Smooth muscle cell (in vitro differentiated cells): ENCODE measurements at regions not wholly inside any gene's neighbourhood (a gene's known extent, or its start where the extent isn't known, plus 50 kb on each side); places are given as distances from the start of the nearest gene placed in this dataset.

Source experiments
- DNase-seq: peaks from one replicate; lab custom pipeline; 2025; ENCODE audit not compliant: unreplicated experiment; lab: John Stamatoyannopoulos, UW
- H2AFZ ChIP-seq: fragments of 200-600 bp; sonication (generic); 2 replicates; pipeline ENCODE4 v1.6.0; 2016; ENCODE audit warnings: antibody characterized with exemption, low read depth, mild to moderate bottlenecking
- H3F3A ChIP-seq: fragments of 200-600 bp; sonication (generic); 2 replicates; pipeline ENCODE4 v1.6.0; 2017; ENCODE audit warnings: antibody characterized with exemption, low read depth
- H3K27ac ChIP-seq: fragments of 200-600 bp; sonication (generic); 2 replicates; pipeline ENCODE4 v1.5.1; 2016; ENCODE audit warnings: low read depth, mild to moderate bottlenecking
- H3K27me3 ChIP-seq: fragments of 200-600 bp; sonication (generic); 2 replicates; pipeline ENCODE4 v1.6.1; 2016; ENCODE audit warnings: low read depth, mild to moderate bottlenecking
- H3K36me3 ChIP-seq: fragments of 200-600 bp; sonication (generic); 2 replicates; pipeline ENCODE4 v1.5.1; 2016; ENCODE audit warnings: low read depth
- H3K4me1 ChIP-seq: fragments of 200-600 bp; sonication (generic); 2 replicates; pipeline ENCODE4 v1.5.1; 2016; ENCODE audit warnings: low read depth
- H3K4me2 ChIP-seq: fragments of 200-600 bp; sonication (generic); 2 replicates; pipeline ENCODE4 v1.6.0; 2016; ENCODE audit warnings: mild to moderate bottlenecking
- H3K4me3 ChIP-seq: fragments of 200-600 bp; sonication (generic); 2 replicates; pipeline ENCODE4 v1.5.1; 2016; ENCODE audit warnings: mild to moderate bottlenecking
- H3K79me2 ChIP-seq: fragments of 200-600 bp; sonication (generic); 2 replicates; pipeline ENCODE4 v1.6.0; 2016; ENCODE audit warnings: low read depth, mild to moderate bottlenecking
- H3K9ac ChIP-seq: fragments of 200-600 bp; sonication (generic); 2 replicates; pipeline ENCODE4 v1.6.0; 2016; ENCODE audit warnings: low read depth
- H3K9me3 ChIP-seq: fragments of 200-600 bp; sonication (generic); replicated peaks from 2 replicates; pipeline ENCODE4 v1.5.1; 2016; ENCODE audit warnings: low read depth
- H4K20me1 ChIP-seq: fragments of 200-600 bp; sonication (generic); 2 replicates; pipeline ENCODE4 v1.6.0; 2016; ENCODE audit warnings: low read depth
- WGBS: methylation state at CpG from one replicate; pipeline ENCODE4 v1.1.7; 2016; ENCODE audit warnings: low lambda C conversion rate; 5-methylcytosine and 5-hydroxymethylcytosine counted together
- TF ChIP-seq, protein P1 (sequence below): fragments of 200-600 bp; sonication (generic); IDR thresholded peaks from 2 replicates; pipeline ENCODE4 v1.5.1; 2017; ENCODE audit warnings: borderline replicate concordance, mild to moderate bottlenecking, antibody characterized with exemption; ENCODE audit not compliant: insufficient read depth, poor library complexity, severe bottlenecking

DNA sequence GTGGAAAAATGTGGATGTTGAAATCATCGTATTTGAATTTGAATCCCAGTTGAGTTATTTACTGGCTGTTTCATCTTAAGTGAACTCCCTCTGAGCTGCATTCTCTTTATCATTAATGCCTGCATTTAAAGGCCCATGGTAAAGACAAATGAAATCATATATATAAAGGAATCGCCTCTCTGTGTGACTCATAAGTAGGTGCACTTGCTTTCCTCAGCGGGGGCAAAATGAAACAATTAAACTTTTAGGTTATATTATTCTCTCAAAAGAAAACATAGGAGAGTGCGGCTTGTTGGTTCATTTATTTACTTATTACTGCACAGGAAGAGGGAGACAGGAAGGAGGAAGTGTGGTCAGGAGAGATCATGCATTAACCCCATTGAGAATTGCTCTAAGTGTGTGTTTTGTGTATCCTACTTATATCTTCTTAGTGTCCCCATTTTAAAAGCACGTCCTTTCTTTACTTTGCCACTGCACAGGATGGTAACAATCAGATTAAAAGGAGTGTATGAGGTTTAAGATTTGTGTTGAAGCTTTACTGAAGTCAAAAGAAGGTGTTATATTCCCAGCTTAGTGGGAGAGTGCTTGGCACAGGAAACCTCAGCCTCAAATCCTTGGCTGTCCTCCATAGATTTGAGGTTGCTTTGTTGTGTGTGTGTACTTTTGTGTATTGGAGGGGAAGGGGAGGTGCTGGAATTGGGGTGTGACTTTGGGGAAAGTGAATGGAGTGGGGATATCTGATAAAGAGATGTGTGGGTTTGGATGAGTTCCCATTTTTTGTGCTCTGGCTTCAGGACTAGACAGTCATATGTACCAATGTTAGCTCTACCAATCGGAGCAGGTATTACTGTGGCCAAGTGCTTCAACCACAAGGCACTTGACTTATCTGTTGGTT, 595.8 kb upstream of the NR2F2 start:
- Histone ChIP-seq H3K4me2 (no peak overlapping the region), H3K36me3 (no peaks in the 10 kb centered on the region), H3F3A (no peaks in the 10 kb centered on the region), H3K4me1 (no peaks in the 10 kb centered on the region), H3K27me3 (no peaks in the 10 kb centered on the region), H3K27ac (no peak overlapping the region), H2AFZ (no peak overlapping the region), H3K9ac (no peak overlapping the region), H3K4me3 (no peak overlapping the region), H3K9me3 (no peaks in the 10 kb centered on the region), H3K79me2 (no peaks in the 10 kb centered on the region), H4K20me1 (no peaks in the 10 kb centered on the region)
- WGBS, result 93% methylated on average over 6 of the region's 6 CpGs
- no peak for DNase-seq
- TF ChIP-seq, protein P1, sequence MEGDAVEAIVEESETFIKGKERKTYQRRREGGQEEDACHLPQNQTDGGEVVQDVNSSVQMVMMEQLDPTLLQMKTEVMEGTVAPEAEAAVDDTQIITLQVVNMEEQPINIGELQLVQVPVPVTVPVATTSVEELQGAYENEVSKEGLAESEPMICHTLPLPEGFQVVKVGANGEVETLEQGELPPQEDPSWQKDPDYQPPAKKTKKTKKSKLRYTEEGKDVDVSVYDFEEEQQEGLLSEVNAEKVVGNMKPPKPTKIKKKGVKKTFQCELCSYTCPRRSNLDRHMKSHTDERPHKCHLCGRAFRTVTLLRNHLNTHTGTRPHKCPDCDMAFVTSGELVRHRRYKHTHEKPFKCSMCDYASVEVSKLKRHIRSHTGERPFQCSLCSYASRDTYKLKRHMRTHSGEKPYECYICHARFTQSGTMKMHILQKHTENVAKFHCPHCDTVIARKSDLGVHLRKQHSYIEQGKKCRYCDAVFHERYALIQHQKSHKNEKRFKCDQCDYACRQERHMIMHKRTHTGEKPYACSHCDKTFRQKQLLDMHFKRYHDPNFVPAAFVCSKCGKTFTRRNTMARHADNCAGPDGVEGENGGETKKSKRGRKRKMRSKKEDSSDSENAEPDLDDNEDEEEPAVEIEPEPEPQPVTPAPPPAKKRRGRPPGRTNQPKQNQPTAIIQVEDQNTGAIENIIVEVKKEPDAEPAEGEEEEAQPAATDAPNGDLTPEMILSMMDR, result no peak

DNA sequence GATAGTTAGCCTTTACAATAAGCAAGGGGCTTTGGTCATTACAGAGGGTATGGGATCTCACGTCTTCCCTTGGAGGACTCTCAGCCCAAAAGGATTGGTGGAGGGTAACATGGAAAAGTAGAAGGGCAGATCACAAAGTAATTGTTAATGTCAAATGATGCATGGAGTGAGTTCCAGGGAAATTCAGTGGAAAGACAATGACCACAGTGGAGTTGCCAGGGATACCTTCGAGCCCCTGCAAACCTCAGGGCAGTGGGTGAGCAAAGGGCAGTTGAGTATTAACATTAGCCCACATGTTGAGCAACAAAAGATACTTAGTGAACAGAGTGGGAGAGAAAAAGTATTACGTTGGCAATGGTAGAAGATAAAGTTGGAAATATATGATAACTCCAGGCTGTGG, 593.4 kb upstream of the NR2F2 start:
- no peak for DNase-seq
- H3K36me3 ChIP-seq, result no peaks in the 10 kb centered on the region
- no peak overlapping the region for H3K9ac ChIP-seq

DNA sequence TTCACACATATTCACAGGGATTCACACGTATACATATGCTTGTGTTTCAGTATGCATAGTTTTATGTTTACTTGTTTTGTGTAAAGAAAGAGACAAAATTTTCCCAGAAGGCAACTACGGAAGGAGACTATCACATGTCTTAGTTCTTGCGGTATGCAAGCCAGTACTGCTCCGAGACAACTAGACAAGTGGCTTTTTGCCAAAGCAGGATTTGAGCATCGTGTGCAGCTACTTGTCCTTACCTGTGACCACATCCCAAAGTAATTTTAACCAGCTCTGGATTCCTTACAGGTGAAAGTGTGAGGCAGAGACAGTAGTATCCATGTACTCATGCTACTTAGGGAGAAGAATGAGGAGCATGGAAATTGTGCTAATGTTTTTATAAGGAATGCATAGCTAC, 591.4 kb upstream of the NR2F2 start:
- Histone ChIP-seq H4K20me1 (no peaks in the 10 kb centered on the region), H3F3A (no peaks in the 10 kb centered on the region), H3K36me3 (no peaks in the 10 kb centered on the region), H3K4me2 (no peak overlapping the region), H3K79me2 (no peaks in the 10 kb centered on the region), H3K27ac (no peak overlapping the region), H3K27me3 (no peaks in the 10 kb centered on the region), H3K4me1 (no peaks in the 10 kb centered on the region), H2AFZ (no peak overlapping the region), H3K9me3 (no peaks in the 10 kb centered on the region), H3K9ac (no peak overlapping the region), H3K4me3 (no peak overlapping the region)
- 75% methylated on average over 5 of the region's 5 CpGs for WGBS
- TF ChIP-seq, protein P1, result no peak
- DNase-seq, result no peak

More for the DNA sequence above, 593.4 kb upstream of the NR2F2 start:
- Histone ChIP-seq H3K27ac (no peak overlapping the region), H3K9me3 (no peaks in the 10 kb centered on the region), H3K4me3 (no peak overlapping the region), H3K4me1 (no peaks in the 10 kb centered on the region), H3K79me2 (no peaks in the 10 kb centered on the region), H3K27me3 (no peaks in the 10 kb centered on the region), H4K20me1 (no peaks in the 10 kb centered on the region), H2AFZ (no peak overlapping the region), H3K4me2 (no peak overlapping the region), H3F3A (no peaks in the 10 kb centered on the region)
- WGBS, result 82% methylated on average over 3 of the region's 3 CpGs
- TF ChIP-seq, protein P1, result no peak

DNA sequence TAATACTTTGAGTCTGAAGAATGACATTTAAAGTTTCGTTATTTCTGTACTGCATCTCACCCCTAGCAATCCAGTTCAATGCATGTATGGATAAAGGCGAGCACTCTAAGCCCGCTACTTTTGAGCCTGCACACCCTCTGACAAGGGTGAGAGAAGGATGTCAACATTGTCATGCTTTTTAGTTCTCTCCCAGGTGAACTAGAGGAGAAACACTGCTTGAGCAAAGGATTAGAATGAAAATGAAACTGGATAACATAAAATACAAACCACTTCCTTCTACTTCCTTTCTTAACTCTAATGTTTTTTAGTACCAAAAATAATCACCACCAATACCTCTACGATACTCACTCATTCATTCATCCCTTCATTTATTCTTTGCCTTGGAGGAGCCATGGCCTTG, 588.7 kb upstream of the NR2F2 start:
- H3K9ac ChIP-seq, result no peak overlapping the region

More for the DNA sequence above, 588.7 kb upstream of the NR2F2 start:
- no peaks in the 10 kb centered on the region for H3K4me1 ChIP-seq
- H3K27ac ChIP-seq, result no peak overlapping the region
- H3F3A ChIP-seq, result no peaks in the 10 kb centered on the region
- H3K4me2 ChIP-seq, result no peak overlapping the region
- WGBS, result 86% methylated on average over 4 of the region's 4 CpGs
- TF ChIP-seq, protein P1, result no peak
- H3K9me3 ChIP-seq, result no peaks in the 10 kb centered on the region
- H4K20me1 ChIP-seq, result no peaks in the 10 kb centered on the region
- H2AFZ ChIP-seq, result peak overlapping the region; percentile 34
- no peaks in the 10 kb centered on the region for H3K27me3 ChIP-seq
- H3K36me3 ChIP-seq, result no peaks in the 10 kb centered on the region
- DNase-seq, result no peak
- H3K79me2 ChIP-seq, result no peaks in the 10 kb centered on the region
- H3K4me3 ChIP-seq, result no peak overlapping the region
